Epithelial cell of esophagus (primary cell): ENCODE measurements at regions not wholly inside any gene's neighbourhood (a gene's known extent, or its start where the extent isn't known, plus 50 kb on each side); places are given as distances from the start of the nearest gene placed in this dataset.

Experiments
- DNase-seq: peaks from one replicate; pipeline ENCODE4 v3.0.0; 2010; ENCODE audit warnings: low read depth
- H3K4me3 ChIP-seq: 2 replicates; pipeline ENCODE4 v1.5.1; 2011; ENCODE audit warnings: mild to moderate bottlenecking, low read length, control low read depth
- TF ChIP-seq, protein P1 (sequence below): IDR thresholded peaks from 2 replicates; pipeline ENCODE4 v1.5.1; 2011; ENCODE audit warnings: low read depth, mild to moderate bottlenecking, low read length, control low read depth, inconsistent platforms; ENCODE audit not compliant: insufficient read depth; ENCODE audit errors: missing control alignments

DNA sequence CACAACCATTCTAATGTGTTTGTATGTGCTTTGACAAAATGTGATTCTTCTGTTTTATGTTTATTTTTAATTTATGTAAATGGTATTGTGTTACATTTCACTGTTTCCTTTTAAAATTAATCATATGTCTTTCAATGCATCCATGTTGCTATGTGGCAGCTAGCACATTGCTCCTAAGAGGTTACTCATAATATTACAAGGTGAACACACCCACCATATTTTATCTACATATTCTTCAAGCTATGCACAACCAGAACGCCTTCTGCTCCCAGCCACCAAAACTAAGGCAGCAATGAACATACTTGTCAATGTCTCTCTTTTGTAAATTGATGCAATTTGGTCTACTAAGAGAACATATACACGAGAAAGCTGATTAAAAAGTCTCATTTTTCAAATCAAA, 160.6 kb upstream of the OSR1 start:
- no peak overlapping the region for H3K4me3 ChIP-seq
- TF ChIP-seq, protein P1, sequence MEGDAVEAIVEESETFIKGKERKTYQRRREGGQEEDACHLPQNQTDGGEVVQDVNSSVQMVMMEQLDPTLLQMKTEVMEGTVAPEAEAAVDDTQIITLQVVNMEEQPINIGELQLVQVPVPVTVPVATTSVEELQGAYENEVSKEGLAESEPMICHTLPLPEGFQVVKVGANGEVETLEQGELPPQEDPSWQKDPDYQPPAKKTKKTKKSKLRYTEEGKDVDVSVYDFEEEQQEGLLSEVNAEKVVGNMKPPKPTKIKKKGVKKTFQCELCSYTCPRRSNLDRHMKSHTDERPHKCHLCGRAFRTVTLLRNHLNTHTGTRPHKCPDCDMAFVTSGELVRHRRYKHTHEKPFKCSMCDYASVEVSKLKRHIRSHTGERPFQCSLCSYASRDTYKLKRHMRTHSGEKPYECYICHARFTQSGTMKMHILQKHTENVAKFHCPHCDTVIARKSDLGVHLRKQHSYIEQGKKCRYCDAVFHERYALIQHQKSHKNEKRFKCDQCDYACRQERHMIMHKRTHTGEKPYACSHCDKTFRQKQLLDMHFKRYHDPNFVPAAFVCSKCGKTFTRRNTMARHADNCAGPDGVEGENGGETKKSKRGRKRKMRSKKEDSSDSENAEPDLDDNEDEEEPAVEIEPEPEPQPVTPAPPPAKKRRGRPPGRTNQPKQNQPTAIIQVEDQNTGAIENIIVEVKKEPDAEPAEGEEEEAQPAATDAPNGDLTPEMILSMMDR, result no peak
- no peak for DNase-seq

DNA sequence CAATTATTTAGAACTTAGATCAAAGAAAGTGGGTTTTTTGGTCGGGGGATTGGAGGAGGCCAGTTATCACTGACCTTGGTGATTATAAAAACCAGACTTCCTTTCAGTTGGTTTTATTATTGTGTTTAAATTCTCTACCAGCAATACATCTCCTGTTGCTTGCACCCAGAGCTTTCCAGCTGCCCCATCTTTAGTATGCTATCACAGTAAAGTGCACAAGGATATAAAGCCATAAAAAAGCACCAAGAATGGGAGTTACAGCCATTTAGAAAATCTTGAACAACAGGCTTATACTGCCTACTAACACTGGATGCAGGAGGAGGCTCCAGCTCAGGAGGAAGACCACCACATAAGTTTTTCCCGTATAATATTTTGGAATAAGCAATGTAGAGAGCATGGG, 148.7 kb upstream of the OSR1 start:
- DNase-seq, result no peak
- H3K4me3 ChIP-seq, result no peak overlapping the region

DNA sequence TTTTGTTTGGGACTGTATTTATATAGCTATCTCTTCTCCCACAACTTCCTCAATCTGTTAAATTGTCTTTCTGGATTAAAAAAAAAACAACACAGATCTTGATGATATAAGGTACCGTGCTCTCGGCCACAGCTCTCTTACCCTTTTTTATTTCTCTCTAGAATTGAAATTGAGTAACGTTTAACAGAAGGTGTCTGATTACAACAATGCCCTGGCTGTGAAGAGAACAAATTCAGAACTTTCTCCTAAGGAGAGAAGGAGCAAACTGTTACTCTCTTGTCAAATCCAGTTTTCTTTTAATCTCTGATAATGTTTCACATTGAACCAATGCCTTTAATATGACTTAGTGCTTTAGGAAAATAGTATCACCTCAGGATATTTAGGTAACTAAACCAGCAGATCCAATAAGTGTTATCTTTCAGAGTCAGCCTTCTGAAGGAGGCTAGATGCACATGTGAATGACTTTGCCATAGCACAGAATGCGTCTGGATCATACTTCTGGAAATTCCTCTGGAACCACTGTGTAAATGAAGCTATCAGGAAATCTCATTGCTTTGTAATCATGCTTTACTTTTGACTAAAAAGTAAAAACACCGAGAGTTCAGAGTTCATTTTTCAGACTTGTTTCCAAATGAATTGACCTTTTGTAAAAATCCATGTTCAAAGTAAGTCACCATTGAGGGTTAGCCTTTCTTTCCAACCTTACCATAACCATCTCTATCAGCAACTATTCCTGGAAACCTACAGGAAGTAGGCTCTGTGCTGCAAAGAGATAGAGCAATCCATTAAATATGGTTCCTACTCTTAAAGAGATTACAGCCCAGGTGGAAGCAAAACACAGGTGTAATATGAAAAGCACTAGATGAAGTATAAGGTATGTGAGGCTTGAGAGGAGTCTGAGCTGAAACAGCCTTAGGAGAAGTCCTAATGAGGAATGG, 147.0 kb upstream of the OSR1 start:
- no peak overlapping the region for H3K4me3 ChIP-seq
- no peak for DNase-seq
- TF ChIP-seq, protein P1, result no peak

More for the DNA sequence above, 148.7 kb upstream of the OSR1 start:
- TF ChIP-seq, protein P1, result no peak

DNA sequence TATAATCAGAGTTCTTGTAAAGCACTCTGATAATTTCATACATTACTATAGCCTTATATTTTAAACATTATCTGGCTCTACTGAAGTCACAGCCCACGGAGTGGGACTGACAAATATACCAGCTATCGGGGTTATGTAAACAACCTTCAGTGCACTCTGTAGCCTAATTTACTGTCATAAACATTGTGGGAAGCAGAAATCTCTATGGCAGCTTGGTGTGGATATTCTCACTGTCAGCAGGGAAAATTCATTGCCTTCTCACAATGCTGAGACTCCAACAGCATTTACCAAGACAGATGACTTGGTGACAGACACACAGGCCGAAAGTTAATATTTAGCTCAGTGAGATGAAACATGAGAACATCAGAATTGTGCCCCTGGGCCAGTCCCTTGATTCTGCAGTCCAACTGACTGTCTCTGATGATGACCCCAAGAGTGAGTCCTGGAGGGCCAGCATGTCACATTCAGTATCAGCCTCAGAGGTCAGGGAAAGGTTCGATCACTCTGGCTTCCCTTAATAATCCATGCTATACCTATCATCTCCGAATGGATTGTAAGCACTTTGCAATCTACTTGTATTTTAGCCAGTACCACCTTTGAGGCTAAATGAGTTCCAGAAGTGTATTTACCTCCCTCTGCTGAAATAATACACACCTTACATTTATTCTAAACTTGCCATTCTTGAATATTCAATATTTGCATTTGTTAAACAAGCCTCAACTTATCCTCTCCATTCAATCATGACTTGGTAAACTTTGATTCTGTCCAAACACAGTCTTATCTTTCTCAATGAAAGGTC, 146.2 kb upstream of the OSR1 start:
- H3K4me3 ChIP-seq, result no peak overlapping the region
- peak; percentile 32 for DNase-seq
- TF ChIP-seq, protein P1, result no peak

DNA sequence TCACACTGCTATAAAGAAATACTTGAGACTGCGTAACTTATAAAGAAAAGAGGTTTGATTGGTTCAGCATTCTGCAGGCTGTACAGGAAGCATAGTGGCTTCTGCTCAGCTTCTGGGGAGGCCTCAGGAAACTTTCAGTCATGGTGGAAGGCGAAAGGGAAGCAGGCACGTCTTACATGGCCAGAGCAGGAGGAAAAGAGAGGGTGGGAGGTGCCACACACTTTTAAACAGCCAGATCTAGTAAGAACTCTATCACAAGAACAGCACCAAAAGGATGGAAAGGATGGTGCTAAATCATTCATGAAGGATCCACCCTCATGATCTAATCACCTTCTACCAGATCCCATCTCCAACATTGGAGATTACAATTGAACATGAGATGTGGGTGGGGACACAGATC, 145.5 kb upstream of the OSR1 start:
- TF ChIP-seq, protein P1, result no peak
- no peak overlapping the region for H3K4me3 ChIP-seq
- no peak for DNase-seq

DNA sequence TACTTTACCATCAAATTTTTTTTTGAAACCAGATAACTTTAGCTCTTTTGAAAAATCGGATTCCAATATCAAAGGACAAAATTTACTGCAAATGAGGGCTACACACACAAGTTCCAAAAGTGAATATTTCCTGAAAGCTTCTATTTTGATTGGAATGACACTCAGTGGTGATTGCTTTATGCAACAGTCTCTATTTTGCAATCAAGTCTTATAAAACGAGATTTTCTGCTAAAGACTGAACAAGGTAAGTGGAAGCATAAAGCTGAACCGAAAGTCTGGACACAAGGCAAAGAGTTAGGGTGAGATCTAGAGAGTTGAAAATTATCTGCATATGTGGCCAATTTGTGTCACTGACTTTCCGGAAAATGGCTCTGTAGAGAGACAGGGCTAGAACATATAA, 145.0 kb upstream of the OSR1 start:
- TF ChIP-seq, protein P1, result no peak
- DNase-seq, result no peak
- no peak overlapping the region for H3K4me3 ChIP-seq
